Activated CD8-positive, alpha-beta memory T cell treated with anti-CD3 and anti-CD28 coated beads for 4 hours (primary cell): ENCODE measurements at regions not wholly inside any gene's neighbourhood (a gene's known extent, or its start where the extent isn't known, plus 50 kb on each side); places are given as distances from the start of the nearest gene placed in this dataset.

Source experiments
- DNase-seq, 2 donors: peaks; one replicate each; pipeline ENCODE4 v3.0.0-alpha.2; 2020; ENCODE audit warnings: low read depth in 2 of 2

- DNase-seq = no peak
Observed at GRCh38 chr11:45473341-45473895, 187.3 kb upstream of the SYT13 start.

GRCh38 chr11:45472716-45473317 is 186.7 kb upstream of the SYT13 start:
- DNase-seq = no peak

- no peak for DNase-seq
Observed at GRCh38 chr11:45471266-45471665, 185.1 kb upstream of the SYT13 start.

- no peak for DNase-seq
Observed at GRCh38 chr11:45470794-45471167, 184.6 kb upstream of the SYT13 start.

- DNase-seq = no peak
Observed at GRCh38 chr11:45470151-45470793, 184.1 kb upstream of the SYT13 start.

GRCh38 chr11:45468267-45468856 is 182.2 kb upstream of the SYT13 start:
- DNase-seq = no peak

- DNase-seq = no peak
Observed at GRCh38 chr11:45463541-45463940, 177.4 kb upstream of the SYT13 start.

GRCh38 chr11:45461514-45461913 is 175.4 kb upstream of the SYT13 start:
- DNase-seq = no peak

GRCh38 chr11:45459491-45459890 is 173.3 kb upstream of the SYT13 start:
- no peak for DNase-seq

GRCh38 chr11:45458269-45458668 is 172.1 kb upstream of the SYT13 start:
- DNase-seq = no peak

- no peak for DNase-seq
Observed at GRCh38 chr11:45457649-45458048, 171.5 kb upstream of the SYT13 start.

GRCh38 chr11:45456686-45457085 is 170.5 kb upstream of the SYT13 start:
- DNase-seq = no peak

- DNase-seq = no peak
Observed at GRCh38 chr11:45455536-45455935, 169.4 kb upstream of the SYT13 start.

- no peak for DNase-seq
Observed at GRCh38 chr11:45454917-45455401, 168.8 kb upstream of the SYT13 start.

- no peak for DNase-seq
Observed at GRCh38 chr11:45453721-45454120, 167.6 kb upstream of the SYT13 start.

- no peak for DNase-seq
Observed at GRCh38 chr11:45451766-45452440, 165.8 kb upstream of the SYT13 start.

- DNase-seq = no peak
Observed at GRCh38 chr11:45450189-45450588, 164.0 kb upstream of the SYT13 start.

GRCh38 chr11:45449036-45449601 is 163.0 kb upstream of the SYT13 start:
- DNase-seq = no peak

- no peak for DNase-seq
Observed at GRCh38 chr11:45448561-45448960, 162.4 kb upstream of the SYT13 start.

- DNase-seq = no peak
Observed at GRCh38 chr11:45446998-45447397, 160.9 kb upstream of the SYT13 start.

- no peak for DNase-seq
Observed at GRCh38 chr11:45446434-45446833, 160.3 kb upstream of the SYT13 start.

GRCh38 chr11:45444796-45445195 is 158.7 kb upstream of the SYT13 start:
- DNase-seq = no peak
